Stimulated activated memory B cell treated with anti-CD40 and anti-IgM and Interleukin-4, amounts not matched to agents 10 μg/mL and 1 μg/mL and 100 μg/mL, for 72 hours (primary cell): ENCODE measurements at regions not wholly inside any gene's neighbourhood (a gene's known extent, or its start where the extent isn't known, plus 50 kb on each side); places are given as distances from the start of the nearest gene placed in this dataset.
"Not testable (repeated sequence)": the region's sequence is repeated elsewhere in the genome, so short reads cannot be mapped to it uniquely, and the experiment has no call there.

Experiments
- ATAC-seq: fragments of 150-1000 bp; cut with Tn5 transposase; 2 replicates; pipeline ENCODE4 v1.10.0; 2021
- H3K27ac Mint-ChIP-seq: one replicate; pipeline ENCODE4 v1.8.0; 2022; ENCODE audit warnings: mild to moderate bottlenecking, mixed read lengths
- H3K27me3 Mint-ChIP-seq: one replicate; pipeline ENCODE4 v1.8.0; 2022; ENCODE audit warnings: mixed read lengths
- H3K36me3 Mint-ChIP-seq: one replicate; pipeline ENCODE4 v1.8.0; 2022; ENCODE audit warnings: mixed read lengths
- H3K4me1 Mint-ChIP-seq: one replicate; pipeline ENCODE4 v1.8.0; 2022; ENCODE audit warnings: mixed read lengths
- H3K4me3 Mint-ChIP-seq: one replicate; pipeline ENCODE4 v1.8.0; 2022; ENCODE audit warnings: mild to moderate bottlenecking, moderate library complexity, mixed read lengths
- H3K9me3 Mint-ChIP-seq: one replicate; pipeline ENCODE4 v1.8.0; 2022; ENCODE audit warnings: mixed read lengths

DNA sequence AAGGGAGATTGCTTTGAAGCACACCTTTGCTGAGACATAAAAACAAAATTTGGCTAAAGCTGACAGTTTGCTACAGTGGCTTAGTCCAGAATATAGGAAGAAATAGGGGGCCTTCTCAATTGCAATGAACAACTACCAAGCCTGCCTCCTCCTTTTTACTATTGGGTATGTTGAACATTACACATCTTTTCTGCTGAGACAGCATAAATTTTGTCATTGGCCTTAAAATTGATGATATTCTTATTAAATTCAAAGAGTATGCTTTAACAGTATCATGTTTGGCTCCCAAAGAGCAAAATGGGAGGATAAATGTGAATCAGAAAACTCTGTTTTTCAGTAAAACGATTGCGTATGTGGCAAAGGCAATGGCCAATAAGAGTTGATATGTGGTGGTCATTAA, 721.9 kb upstream of the IGFBP7 start:
- Mint-ChIP-seq H3K4me1 (no peaks in the 10 kb centered on the region), H3K9me3 (peaks cover 2% of the 10 kb centered on the region), H3K36me3 (no peaks in the 10 kb centered on the region), H3K27ac (no peak overlapping the region), H3K4me3 (no peak overlapping the region), H3K27me3 (no peaks in the 10 kb centered on the region)
- ATAC-seq: no peak

DNA sequence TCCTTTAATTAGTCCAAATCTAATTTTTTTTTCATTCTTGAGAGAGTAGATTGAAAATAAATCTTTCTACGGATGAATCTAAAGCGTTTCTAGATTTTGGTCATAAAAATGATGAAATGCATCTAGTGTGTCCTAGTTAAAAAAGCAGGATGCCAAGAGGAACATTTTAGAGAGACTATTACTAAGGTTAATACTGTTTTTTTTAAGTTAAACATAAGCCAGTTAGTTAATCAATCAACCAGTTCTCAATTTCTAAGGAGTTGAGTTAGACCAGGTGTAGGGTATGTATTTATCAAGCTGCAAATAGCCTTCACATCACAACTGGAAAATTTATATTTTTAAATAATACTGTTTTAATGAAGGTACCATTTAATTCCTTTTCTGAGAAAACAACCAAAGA, 679.5 kb upstream of the IGFBP7 start:
- H3K9me3 Mint-ChIP-seq: no peaks in the 10 kb centered on the region
- H3K27me3 Mint-ChIP-seq: no peaks in the 10 kb centered on the region
- no peak overlapping the region for H3K4me3 Mint-ChIP-seq
- no peaks in the 10 kb centered on the region for H3K4me1 Mint-ChIP-seq
- no peak for ATAC-seq
- no peak overlapping the region for H3K27ac Mint-ChIP-seq
- H3K36me3 Mint-ChIP-seq: no peaks in the 10 kb centered on the region

DNA sequence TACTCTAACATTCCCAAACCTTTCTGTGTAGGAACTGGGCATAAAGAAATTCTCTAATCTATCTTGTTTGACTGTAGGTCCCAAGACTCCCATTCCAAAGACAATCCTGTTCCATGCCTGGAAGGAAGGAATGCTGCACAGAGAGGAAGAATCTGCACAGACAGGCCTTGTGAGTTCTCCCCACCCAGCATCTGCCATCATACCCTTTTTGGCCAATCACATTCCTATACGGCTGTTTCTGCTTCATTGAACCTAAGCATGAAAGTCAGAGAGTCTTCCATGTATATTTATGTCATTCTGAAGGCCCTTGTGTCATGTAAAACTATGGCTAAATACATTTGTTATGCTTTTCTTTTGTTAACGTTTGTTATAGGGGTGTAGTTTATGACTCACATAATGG, 667.7 kb upstream of the IGFBP7 start:
- Mint-ChIP-seq H3K4me1 (no peaks in the 10 kb centered on the region), H3K27me3 (no peaks in the 10 kb centered on the region), H3K4me3 (no peak overlapping the region), H3K36me3 (no peaks in the 10 kb centered on the region), H3K27ac (no peak overlapping the region), H3K9me3 (peaks cover 11% of the 10 kb centered on the region)
- no peak for ATAC-seq

DNA sequence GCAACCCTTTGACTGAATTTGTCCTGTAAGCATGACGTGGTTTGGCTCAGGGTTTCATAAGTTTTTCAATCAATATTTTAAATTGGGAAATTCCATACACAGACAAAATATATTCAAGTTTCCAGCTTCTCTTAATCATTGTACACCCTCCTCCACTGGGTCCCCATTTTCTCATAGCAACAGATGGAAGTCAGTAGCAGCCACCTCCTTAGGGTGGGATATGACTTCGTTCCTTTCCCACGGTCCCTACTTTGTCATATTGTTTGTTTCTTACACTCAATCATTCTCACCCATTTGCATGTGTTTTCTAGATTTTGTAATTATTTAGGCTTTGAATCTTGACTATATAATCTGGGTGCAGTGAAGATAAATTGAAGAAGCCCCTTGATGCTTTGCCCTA, 664.5 kb upstream of the IGFBP7 start:
- Mint-ChIP-seq H3K4me1 (no peaks in the 10 kb centered on the region), H3K36me3 (no peaks in the 10 kb centered on the region), H3K4me3 (no peak overlapping the region), H3K27ac (no peak overlapping the region), H3K9me3 (no peaks in the 10 kb centered on the region), H3K27me3 (no peaks in the 10 kb centered on the region)
- no peak for ATAC-seq

DNA sequence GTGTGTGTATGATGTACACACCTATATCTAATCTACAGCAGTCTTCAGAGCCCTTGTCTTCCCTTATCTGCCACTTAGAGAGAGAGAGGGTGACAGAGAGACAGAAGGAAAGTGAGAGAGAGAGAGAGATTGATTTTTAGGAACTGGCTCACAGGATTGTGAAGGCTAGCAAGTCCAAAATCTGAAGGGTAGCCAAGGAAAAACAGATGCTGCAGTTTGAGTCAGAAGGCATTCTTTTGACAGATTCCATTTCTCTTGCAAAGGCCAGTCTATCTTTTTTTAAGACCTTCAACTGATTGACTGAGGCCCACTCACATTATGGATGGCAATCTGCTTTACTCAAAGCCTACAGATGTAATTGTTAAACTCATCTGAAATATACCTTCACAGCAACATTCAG, 664.0 kb upstream of the IGFBP7 start:
- Mint-ChIP-seq H3K4me3 (no peak overlapping the region), H3K36me3 (no peaks in the 10 kb centered on the region), H3K4me1 (no peaks in the 10 kb centered on the region), H3K9me3 (no peaks in the 10 kb centered on the region), H3K27ac (no peak overlapping the region), H3K27me3 (no peaks in the 10 kb centered on the region)
- no peak for ATAC-seq

DNA sequence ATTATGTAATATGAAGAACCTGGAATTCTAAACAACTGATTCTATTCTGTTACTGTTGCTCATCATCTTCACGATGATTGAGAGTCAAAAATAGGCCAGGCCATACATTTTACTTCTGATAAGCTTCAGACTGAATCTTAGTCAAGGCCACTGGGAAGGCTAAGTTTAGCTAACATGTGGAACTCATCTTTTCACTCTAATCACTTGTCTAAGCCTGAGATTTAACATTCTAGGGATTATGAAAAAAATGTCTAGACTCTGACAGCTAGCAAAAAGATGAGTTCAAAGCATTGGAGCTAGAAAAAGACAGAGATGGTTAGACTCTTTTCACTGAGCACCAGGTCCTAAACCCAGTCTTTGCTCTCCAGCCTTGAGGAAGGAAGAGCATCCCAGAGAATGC, 656.2 kb upstream of the IGFBP7 start:
- Mint-ChIP-seq H3K4me1 (no peaks in the 10 kb centered on the region), H3K27ac (no peak overlapping the region), H3K27me3 (no peaks in the 10 kb centered on the region), H3K4me3 (no peak overlapping the region), H3K9me3 (peaks cover 7% of the 10 kb centered on the region), H3K36me3 (no peaks in the 10 kb centered on the region)
- no peak for ATAC-seq

DNA sequence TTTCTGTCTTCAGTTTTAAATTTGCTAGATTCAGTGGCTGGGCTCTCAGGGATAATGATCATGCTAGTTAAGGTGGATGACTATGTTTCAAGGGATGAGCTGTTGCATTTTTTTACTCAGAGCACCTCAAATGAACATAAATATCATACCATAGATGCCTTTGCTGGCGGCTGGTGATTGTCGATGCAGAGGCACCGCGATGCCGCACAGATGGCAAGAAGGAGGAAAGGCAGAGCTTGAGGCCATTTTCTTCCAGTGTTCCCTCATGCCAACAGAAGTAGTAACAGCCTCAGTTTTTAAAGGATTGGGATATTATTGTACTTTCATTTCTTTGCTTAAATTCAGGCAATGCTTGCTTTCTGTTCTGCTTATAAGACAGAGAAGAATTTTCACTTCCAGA, 654.7 kb upstream of the IGFBP7 start:
- Mint-ChIP-seq H3K9me3 (peaks cover 10% of the 10 kb centered on the region), H3K27me3 (no peaks in the 10 kb centered on the region), H3K4me3 (no peak overlapping the region), H3K4me1 (no peaks in the 10 kb centered on the region), H3K27ac (no peak overlapping the region), H3K36me3 (no peaks in the 10 kb centered on the region)
- no peak for ATAC-seq

DNA sequence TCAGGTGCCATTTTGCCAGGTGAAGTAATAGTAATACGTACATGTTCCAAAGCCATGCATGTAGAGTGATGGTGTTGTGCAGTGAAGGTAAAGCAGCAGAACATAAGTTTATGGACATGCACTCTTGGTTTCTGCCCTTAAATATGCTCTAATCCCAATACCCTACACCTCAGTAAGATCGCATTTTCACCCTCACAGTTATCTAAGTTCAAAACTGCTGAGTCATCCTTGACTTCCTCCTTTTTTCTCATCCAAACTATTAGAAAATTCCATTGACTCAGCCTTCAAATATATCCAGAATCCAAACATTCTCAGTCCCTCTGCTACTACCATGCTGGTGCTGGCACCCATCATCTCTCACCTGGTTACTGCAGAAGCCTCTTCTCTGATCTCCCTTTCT, 652.9 kb upstream of the IGFBP7 start:
- Mint-ChIP-seq H3K9me3 (peaks cover 3% of the 10 kb centered on the region), H3K4me3 (no peak overlapping the region), H3K27me3 (no peaks in the 10 kb centered on the region), H3K36me3 (no peaks in the 10 kb centered on the region), H3K27ac (no peak overlapping the region), H3K4me1 (no peaks in the 10 kb centered on the region)
- ATAC-seq: no peak

DNA sequence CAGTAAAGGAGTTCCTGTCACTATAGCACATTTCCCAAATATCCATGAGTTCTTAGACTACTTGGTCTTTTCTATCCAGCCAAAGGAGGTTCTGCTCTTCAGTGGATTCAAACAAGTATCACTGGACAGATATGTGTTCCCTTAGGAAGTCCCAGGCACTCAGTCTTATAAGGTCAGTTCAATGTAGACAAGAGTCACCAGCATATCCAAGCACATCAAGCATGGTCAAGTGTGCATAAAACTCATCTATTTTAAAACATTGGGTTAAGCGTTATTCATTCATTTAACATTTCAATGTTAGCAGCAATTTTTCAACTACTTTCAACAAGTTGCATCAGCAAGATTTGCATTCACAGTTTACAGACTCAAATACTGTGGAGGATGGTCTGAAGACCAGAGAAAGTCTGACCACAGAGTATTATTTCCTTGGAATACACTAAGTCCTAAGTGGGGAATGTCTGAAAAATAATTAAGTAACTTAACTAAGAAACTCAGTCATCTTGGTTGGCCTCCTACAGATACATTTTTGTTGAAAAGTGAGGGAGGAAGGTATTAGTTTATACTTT, 630.5 kb upstream of the IGFBP7 start:
- Mint-ChIP-seq H3K27ac (no peak overlapping the region), H3K27me3 (no peaks in the 10 kb centered on the region), H3K36me3 (no peaks in the 10 kb centered on the region), H3K4me3 (no peak overlapping the region), H3K4me1 (no peaks in the 10 kb centered on the region), H3K9me3 (peaks cover 17% of the 10 kb centered on the region)
- ATAC-seq: no peak

DNA sequence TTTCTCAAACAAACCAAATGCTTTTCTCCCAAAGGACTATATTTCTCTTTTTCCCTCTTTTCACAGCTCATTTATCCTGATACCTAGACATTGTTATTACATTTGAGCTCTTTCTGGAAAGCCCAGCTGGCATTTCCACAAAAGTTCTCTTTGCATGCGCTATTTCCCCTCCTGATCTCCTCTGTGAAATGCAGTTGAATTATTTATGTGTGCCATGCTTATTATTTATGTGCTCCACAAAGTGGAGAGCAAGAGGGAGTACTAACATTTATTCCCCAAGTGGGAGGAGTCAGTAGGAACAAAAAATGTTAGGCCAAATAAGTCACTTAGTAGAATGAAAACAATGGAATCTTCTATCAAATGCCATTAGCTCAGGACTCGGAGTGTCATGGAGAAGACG, 626.6 kb upstream of the IGFBP7 start:
- Mint-ChIP-seq H3K27me3 (no peaks in the 10 kb centered on the region), H3K36me3 (no peaks in the 10 kb centered on the region), H3K4me3 (no peak overlapping the region), H3K27ac (no peak overlapping the region), H3K4me1 (no peaks in the 10 kb centered on the region), H3K9me3 (peaks cover 10% of the 10 kb centered on the region)
- ATAC-seq: no peak

DNA sequence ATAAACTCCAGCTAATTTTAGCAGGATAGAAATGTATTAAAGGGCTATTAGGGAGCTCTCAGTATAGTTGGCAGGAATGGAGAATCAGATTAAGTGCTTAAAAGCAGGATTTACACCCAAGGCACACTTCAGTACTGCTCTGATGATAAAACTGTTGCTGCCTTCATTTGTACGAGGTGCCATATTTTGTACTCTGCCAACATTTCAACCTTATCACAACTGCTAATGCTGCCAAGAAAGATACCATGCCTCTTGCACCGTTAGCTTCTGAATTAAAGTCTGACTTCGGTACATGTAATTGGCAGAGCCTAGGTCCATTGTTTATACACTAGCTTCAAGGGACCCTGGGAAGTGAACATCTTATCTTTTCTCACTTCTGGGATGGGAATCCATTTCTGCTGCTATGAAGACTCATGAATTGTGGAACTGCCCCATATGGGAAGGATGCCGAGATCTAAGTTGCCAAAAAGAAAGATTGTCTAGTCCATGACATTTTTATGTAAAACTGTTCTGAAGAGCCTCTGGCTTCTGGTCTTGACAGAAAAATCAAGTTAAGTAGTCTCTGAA, 624.0 kb upstream of the IGFBP7 start:
- Mint-ChIP-seq H3K27ac (no peak overlapping the region), H3K4me1 (no peaks in the 10 kb centered on the region), H3K9me3 (peaks cover 4% of the 10 kb centered on the region), H3K27me3 (no peaks in the 10 kb centered on the region), H3K4me3 (no peak overlapping the region), H3K36me3 (no peaks in the 10 kb centered on the region)
- ATAC-seq: no peak

DNA sequence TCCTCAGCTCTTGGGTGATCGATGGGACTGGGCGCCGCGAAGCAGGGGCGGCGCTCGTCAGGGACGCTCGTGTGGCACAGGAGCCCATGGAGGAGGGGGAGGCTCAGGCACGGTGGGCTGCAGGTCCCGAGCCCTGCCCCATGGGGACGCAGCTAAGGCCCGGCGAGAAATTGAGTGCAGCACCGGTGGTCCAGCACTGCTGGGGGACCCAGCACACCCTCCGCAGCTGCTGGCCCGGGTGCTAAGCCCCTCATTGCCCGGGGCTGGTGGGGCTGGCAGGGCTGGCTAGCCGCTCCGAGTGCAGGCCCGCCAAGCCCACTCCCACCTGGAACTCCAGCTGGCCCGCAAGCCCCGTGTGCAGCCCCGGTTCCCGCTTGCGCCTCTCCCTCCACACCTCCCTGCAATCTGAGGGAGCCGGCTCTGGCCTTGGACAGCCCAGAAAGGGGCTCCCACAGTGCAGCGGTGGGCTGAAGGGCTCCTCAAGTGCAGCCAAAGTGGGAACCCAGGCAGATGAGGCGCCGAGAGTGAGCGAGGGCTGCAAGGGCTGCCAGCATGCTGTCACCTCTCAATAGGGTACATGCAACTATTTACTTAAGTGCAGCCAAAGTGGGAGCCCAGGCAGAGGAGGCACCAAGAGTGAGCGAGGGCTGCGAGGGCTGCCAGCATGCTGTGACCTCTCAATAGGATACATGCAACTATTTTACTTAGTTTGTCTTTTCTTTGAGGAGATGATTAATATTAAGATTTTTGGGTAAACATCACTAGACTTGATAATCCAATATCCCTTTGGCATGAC, 619.8 kb upstream of the IGFBP7 start:
- not testable (repeated sequence) for H3K27me3 Mint-ChIP-seq, ATAC-seq, H3K36me3 Mint-ChIP-seq, H3K9me3 Mint-ChIP-seq, H3K4me1 Mint-ChIP-seq, H3K4me3 Mint-ChIP-seq, H3K27ac Mint-ChIP-seq

DNA sequence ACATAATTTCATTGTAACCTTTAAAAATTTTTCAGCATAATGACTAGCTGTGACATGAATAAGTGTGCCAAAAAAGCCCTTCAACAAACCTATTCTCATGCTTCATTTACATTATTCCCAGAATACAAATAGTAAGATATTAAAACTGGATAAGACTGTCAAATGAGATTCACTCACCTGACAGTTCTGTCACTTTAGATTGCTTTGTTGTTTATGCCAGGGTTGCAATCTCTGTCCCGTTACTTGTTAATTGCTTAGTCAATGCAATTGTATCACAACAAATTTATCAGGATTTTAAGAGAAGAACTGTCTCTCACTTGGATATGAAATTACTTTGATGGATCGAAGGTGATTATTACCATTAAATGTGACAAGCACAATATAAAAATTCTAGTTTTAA, 616.0 kb upstream of the IGFBP7 start:
- ATAC-seq: no peak
- no peaks in the 10 kb centered on the region for H3K27me3 Mint-ChIP-seq
- no peak overlapping the region for H3K27ac Mint-ChIP-seq
- H3K36me3 Mint-ChIP-seq: no peaks in the 10 kb centered on the region
- peaks cover 10% of the 10 kb centered on the region for H3K9me3 Mint-ChIP-seq
- no peaks in the 10 kb centered on the region for H3K4me1 Mint-ChIP-seq
- no peak overlapping the region for H3K4me3 Mint-ChIP-seq

DNA sequence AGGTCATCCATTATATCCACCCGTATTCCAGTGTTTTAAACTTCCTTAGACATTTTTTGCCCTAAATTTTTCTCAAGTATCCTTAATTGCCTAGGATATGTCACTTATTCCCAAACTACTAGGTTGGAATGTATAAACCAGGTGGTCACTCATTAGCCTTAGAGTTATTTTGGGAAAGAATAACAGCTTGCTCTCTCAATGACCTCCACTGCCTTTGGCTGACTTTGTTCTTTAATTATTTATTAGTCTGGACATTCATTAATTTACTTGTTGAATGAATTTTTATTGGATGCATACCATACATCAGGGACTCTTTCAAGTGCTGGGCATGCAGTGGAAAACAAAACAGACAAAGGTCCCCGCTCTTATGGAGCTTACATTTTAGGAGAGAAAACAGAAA, 609.3 kb upstream of the IGFBP7 start:
- no peak overlapping the region for H3K4me3 Mint-ChIP-seq
- no peaks in the 10 kb centered on the region for H3K36me3 Mint-ChIP-seq
- H3K4me1 Mint-ChIP-seq: no peaks in the 10 kb centered on the region
- no peak for ATAC-seq
- H3K27me3 Mint-ChIP-seq: no peaks in the 10 kb centered on the region
- H3K27ac Mint-ChIP-seq: no peak overlapping the region
- peaks cover 19% of the 10 kb centered on the region for H3K9me3 Mint-ChIP-seq

DNA sequence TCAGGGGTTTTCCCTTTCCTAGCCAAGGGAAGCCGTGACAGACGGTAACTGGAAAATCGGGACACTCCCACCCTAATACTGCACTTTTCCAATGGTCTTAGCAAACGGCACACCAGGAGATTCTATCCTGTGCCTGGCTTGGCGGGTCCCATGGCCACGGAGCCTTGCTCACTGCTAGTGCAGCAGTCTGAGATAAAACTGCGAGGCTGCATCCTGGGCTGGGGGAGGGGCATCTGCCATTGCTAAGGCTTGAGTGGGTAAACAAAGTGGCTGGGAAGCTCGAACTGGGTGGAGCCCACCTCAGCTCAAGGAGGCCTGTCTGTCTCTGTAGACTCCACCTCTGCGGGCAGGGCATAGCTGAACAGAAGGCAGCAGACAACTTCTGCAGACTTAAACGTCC, 604.1 kb upstream of the IGFBP7 start:
- H3K4me1 Mint-ChIP-seq, H3K27me3 Mint-ChIP-seq, H3K4me3 Mint-ChIP-seq, H3K36me3 Mint-ChIP-seq, ATAC-seq, H3K9me3 Mint-ChIP-seq, H3K27ac Mint-ChIP-seq: not testable (repeated sequence)

DNA sequence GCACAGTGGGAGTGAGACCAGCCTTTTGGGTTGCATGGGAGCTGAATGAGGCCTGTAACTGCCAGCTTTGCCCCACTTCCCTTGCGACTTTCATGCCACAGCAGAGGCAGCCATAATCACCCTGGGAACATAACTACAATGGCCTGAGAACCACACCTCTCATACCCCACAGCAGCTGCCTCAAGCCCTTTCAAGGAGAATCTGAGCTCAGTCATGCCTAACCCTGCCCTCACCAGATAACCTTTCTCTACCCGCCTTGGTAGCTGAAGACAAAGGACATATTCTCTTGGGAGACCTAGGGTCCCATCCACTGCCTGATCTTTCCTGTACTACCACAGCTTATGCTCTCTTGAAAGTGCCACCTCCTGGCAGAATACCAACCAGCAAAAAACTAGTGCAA, 599.9 kb upstream of the IGFBP7 start:
- no peak overlapping the region for H3K4me3 Mint-ChIP-seq
- no peak for ATAC-seq
- no peak overlapping the region for H3K27ac Mint-ChIP-seq
- H3K36me3 Mint-ChIP-seq: no peaks in the 10 kb centered on the region
- H3K4me1 Mint-ChIP-seq: no peaks in the 10 kb centered on the region
- H3K27me3 Mint-ChIP-seq: no peaks in the 10 kb centered on the region
- no peaks in the 10 kb centered on the region for H3K9me3 Mint-ChIP-seq
